SK-N-SH treated with all-trans-retinoic acid at 6 μM for 48 hours (cell line): ENCODE measurements at regions not wholly inside any gene's neighbourhood (a gene's known extent, or its start where the extent isn't known, plus 50 kb on each side); places are given as distances from the start of the nearest gene placed in this dataset.
"Not testable (repeated sequence)": the region's sequence is repeated elsewhere in the genome, so short reads cannot be mapped to it uniquely, and the experiment has no call there.

Experiments
- ATAC-seq: fragments of 200-7000 bp; cut with Tn5 transposase; 3 replicates; pipeline ENCODE4 v1.9.1; 2020; ENCODE audit warnings: mild to moderate bottlenecking, moderate library complexity
- ARNTL ChIP-seq: fragments of 450-650 bp; formaldehyde crosslinking; IDR thresholded peaks from 2 replicates; pipeline ENCODE4 v1.5.0; 2020; ENCODE audit warnings: low read depth, mild to moderate bottlenecking, moderate library complexity, borderline replicate concordance
- BACH2 ChIP-seq: fragments of 250-450 bp; sonication (Bioruptor Pico); IDR thresholded peaks from 2 replicates; pipeline ENCODE4 v1.9.0; 2021; ENCODE audit warnings: mild to moderate bottlenecking, borderline replicate concordance
- CSDC2 ChIP-seq: fragments of 250-450 bp; sonication (Bioruptor Pico); IDR thresholded peaks from 2 replicates; pipeline ENCODE4 v1.5.0; 2020; ENCODE audit warnings: mild to moderate bottlenecking, moderate library complexity
- ESRRG ChIP-seq: fragments of 250-450 bp; sonication (Bioruptor Pico); IDR thresholded peaks from 2 replicates; pipeline ENCODE4 v1.6.1; 2021; ENCODE audit warnings: mild to moderate bottlenecking
- GLIS3 ChIP-seq: fragments of 250-450 bp; sonication (Bioruptor Pico); IDR thresholded peaks from 2 replicates; pipeline ENCODE4 v1.5.0; 2020; ENCODE audit warnings: mild to moderate bottlenecking, moderate library complexity
- ISL1 ChIP-seq: fragments of 250-450 bp; sonication (Bioruptor Pico); IDR thresholded peaks from 2 replicates; pipeline ENCODE4 v2.1.2; 2022; ENCODE audit warnings: mild to moderate bottlenecking, moderate library complexity
- OSR1 ChIP-seq: fragments of 250-450 bp; sonication (Bioruptor Pico); IDR thresholded peaks from 2 replicates; pipeline ENCODE4 v1.8.0; 2022; ENCODE audit warnings: moderate library complexity, mild to moderate bottlenecking, inconsistent platforms
- PATZ1 ChIP-seq: fragments of 250-450 bp; sonication (Bioruptor Pico); IDR thresholded peaks from 2 replicates; pipeline ENCODE4 v1.8.0; 2020; ENCODE audit warnings: mild to moderate bottlenecking, moderate library complexity, borderline replicate concordance
- PPARA ChIP-seq: fragments of 250-450 bp; sonication (Bioruptor Pico); IDR thresholded peaks from 2 replicates; pipeline ENCODE4 v1.5.0; 2020; ENCODE audit warnings: mild to moderate bottlenecking, borderline replicate concordance
- RARB ChIP-seq: fragments of 250-450 bp; sonication (Bioruptor Pico); IDR thresholded peaks from 2 replicates; pipeline ENCODE4 v1.8.0; 2021; ENCODE audit warnings: mild to moderate bottlenecking, moderate library complexity
- SNAI2 ChIP-seq: fragments of 250-450 bp; sonication (Bioruptor Pico); IDR thresholded peaks from 2 replicates; pipeline ENCODE4 v1.5.0; 2020; ENCODE audit warnings: mild to moderate bottlenecking, moderate library complexity
- TCF4 ChIP-seq: fragments of 250-450 bp; sonication (Bioruptor Pico); IDR thresholded peaks from 2 replicates; pipeline ENCODE4 v1.8.0; 2021; ENCODE audit warnings: mild to moderate bottlenecking, moderate library complexity, borderline replicate concordance
- TOX ChIP-seq: fragments of 250-450 bp; sonication (Bioruptor Pico); IDR thresholded peaks from 2 replicates; pipeline ENCODE4 v1.8.0; 2021; ENCODE audit warnings: mild to moderate bottlenecking, moderate library complexity, borderline replicate concordance
- ZC3H10 ChIP-seq: fragments of 250-450 bp; sonication (Bioruptor Pico); IDR thresholded peaks from 2 replicates; pipeline ENCODE4 v1.5.1; 2021; ENCODE audit warnings: mild to moderate bottlenecking, moderate library complexity
- ZFP30 ChIP-seq: fragments of 450-650 bp; formaldehyde crosslinking; IDR thresholded peaks from 2 replicates; pipeline ENCODE4 v1.5.0; 2022; ENCODE audit warnings: mild to moderate bottlenecking, moderate library complexity
- ZNF70 ChIP-seq: fragments of 450-650 bp; formaldehyde crosslinking; IDR thresholded peaks from 2 replicates; pipeline ENCODE4 v1.5.0; 2020; ENCODE audit warnings: mild to moderate bottlenecking, moderate library complexity
- ZNF8 ChIP-seq: fragments of 450-650 bp; formaldehyde crosslinking; IDR thresholded peaks from 2 replicates; pipeline ENCODE4 v1.5.0; 2020; ENCODE audit warnings: mild to moderate bottlenecking, moderate library complexity
- TF ChIP-seq, protein P1 (sequence below): fragments of 250-450 bp; sonication (Bioruptor Pico); IDR thresholded peaks from 2 replicates; pipeline ENCODE4 v1.8.0; 2021; ENCODE audit warnings: low read depth, mild to moderate bottlenecking, moderate library complexity, borderline replicate concordance
- TF ChIP-seq, protein P2 (sequence below): fragments of 250-450 bp; sonication (Bioruptor Pico); IDR thresholded peaks from 2 replicates; pipeline ENCODE4 v1.5.0; 2020; ENCODE audit warnings: mild to moderate bottlenecking, moderate library complexity
- TF ChIP-seq, protein P3 (sequence below): fragments of 250-450 bp; sonication (Bioruptor Pico); IDR thresholded peaks from 2 replicates; pipeline ENCODE4 v1.5.1; 2020; ENCODE audit warnings: low read depth, mild to moderate bottlenecking, moderate library complexity
- TF ChIP-seq, protein P4 (sequence below): fragments of 250-450 bp; sonication (Bioruptor Pico); IDR thresholded peaks from 2 replicates; pipeline ENCODE4 v1.5.1; 2021; ENCODE audit warnings: mild to moderate bottlenecking, moderate library complexity

DNA sequence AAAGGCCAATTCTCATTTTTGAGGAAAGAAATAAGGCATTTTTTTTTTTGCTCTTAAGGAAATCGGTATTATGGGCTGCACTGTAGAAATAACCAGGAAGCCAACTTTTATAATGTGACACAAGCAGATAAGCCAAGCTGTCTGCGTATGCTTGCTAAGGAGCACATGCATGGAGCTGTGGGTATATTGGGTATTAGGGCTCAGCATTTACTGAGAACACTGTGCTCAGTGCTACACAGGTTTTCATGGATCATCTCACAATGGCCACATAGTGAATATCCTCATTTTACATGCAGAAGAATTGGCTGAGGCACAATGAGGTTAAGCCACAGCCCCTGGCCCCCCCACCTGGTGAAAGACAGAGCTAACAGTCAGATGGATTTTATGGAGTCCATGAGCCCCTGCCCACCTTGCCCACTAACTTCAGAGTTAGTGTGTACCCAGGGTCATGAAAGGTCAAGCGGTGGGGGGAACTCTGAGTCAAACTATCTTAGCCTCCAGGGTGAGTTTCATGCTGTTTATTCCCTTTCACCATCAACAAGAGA lies 204.8 kb downstream of the SPATA31A6 start:
- TF ChIP-seq RARB: no peak
- TF ChIP-seq TOX (CRISPR knock-in tag): no peak
- no peak for TF ChIP-seq TCF4 (CRISPR knock-in tag)
- no peak for TF ChIP-seq BACH2
- TF ChIP-seq, protein P1, sequence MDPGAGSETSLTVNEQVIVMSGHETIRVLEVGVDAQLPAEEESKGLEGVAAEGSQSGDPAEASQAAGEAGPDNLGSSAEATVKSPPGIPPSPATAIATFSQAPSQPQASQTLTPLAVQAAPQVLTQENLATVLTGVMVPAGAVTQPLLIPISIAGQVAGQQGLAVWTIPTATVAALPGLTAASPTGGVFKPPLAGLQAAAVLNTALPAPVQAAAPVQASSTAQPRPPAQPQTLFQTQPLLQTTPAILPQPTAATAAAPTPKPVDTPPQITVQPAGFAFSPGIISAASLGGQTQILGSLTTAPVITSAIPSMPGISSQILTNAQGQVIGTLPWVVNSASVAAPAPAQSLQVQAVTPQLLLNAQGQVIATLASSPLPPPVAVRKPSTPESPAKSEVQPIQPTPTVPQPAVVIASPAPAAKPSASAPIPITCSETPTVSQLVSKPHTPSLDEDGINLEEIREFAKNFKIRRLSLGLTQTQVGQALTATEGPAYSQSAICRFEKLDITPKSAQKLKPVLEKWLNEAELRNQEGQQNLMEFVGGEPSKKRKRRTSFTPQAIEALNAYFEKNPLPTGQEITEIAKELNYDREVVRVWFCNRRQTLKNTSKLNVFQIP: no peak
- TF ChIP-seq ZNF8 (CRISPR knock-in tag): no peak
- TF ChIP-seq, protein P2, sequence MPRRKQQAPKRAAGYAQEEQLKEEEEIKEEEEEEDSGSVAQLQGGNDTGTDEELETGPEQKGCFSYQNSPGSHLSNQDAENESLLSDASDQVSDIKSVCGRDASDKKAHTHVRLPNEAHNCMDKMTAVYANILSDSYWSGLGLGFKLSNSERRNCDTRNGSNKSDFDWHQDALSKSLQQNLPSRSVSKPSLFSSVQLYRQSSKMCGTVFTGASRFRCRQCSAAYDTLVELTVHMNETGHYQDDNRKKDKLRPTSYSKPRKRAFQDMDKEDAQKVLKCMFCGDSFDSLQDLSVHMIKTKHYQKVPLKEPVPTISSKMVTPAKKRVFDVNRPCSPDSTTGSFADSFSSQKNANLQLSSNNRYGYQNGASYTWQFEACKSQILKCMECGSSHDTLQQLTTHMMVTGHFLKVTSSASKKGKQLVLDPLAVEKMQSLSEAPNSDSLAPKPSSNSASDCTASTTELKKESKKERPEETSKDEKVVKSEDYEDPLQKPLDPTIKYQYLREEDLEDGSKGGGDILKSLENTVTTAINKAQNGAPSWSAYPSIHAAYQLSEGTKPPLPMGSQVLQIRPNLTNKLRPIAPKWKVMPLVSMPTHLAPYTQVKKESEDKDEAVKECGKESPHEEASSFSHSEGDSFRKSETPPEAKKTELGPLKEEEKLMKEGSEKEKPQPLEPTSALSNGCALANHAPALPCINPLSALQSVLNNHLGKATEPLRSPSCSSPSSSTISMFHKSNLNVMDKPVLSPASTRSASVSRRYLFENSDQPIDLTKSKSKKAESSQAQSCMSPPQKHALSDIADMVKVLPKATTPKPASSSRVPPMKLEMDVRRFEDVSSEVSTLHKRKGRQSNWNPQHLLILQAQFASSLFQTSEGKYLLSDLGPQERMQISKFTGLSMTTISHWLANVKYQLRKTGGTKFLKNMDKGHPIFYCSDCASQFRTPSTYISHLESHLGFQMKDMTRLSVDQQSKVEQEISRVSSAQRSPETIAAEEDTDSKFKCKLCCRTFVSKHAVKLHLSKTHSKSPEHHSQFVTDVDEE (CRISPR knock-in tag): no peak
- peak; percentile 24; the same call in 2 of the 3 replicates for ATAC-seq

GRCh38 chr9:42388846-42389245 lies 205.4 kb downstream of the SPATA31A6 start:
- ATAC-seq: 0 out of 3 replicates have a peak, but pooled peaks have one; percentile 22
- TF ChIP-seq ESRRG (no peak), CSDC2 (CRISPR knock-in tag) (no peak), SNAI2 (CRISPR knock-in tag) (no peak), ARNTL (CRISPR knock-in tag) (no peak), RARB (no peak), PPARA (CRISPR knock-in tag) (no peak), ZFP30 (CRISPR knock-in tag) (no peak), ZNF70 (CRISPR knock-in tag) (no peak), ZC3H10 (no peak), GLIS3 (no peak), ZNF8 (CRISPR knock-in tag) (no peak), ISL1 (CRISPR knock-in tag) (no peak), PATZ1 (no peak), OSR1 (CRISPR knock-in tag) (no peak)
- TF ChIP-seq, protein P1: no peak
- TF ChIP-seq, protein P2 (CRISPR knock-in tag): no peak
- TF ChIP-seq, protein P3, sequence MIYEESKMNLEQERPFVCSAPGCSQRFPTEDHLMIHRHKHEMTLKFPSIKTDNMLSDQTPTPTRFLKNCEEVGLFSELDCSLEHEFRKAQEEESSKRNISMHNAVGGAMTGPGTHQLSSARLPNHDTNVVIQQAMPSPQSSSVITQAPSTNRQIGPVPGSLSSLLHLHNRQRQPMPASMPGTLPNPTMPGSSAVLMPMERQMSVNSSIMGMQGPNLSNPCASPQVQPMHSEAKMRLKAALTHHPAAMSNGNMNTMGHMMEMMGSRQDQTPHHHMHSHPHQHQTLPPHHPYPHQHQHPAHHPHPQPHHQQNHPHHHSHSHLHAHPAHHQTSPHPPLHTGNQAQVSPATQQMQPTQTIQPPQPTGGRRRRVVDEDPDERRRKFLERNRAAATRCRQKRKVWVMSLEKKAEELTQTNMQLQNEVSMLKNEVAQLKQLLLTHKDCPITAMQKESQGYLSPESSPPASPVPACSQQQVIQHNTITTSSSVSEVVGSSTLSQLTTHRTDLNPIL (CRISPR knock-in tag): no peak
- TF ChIP-seq, protein P4, sequence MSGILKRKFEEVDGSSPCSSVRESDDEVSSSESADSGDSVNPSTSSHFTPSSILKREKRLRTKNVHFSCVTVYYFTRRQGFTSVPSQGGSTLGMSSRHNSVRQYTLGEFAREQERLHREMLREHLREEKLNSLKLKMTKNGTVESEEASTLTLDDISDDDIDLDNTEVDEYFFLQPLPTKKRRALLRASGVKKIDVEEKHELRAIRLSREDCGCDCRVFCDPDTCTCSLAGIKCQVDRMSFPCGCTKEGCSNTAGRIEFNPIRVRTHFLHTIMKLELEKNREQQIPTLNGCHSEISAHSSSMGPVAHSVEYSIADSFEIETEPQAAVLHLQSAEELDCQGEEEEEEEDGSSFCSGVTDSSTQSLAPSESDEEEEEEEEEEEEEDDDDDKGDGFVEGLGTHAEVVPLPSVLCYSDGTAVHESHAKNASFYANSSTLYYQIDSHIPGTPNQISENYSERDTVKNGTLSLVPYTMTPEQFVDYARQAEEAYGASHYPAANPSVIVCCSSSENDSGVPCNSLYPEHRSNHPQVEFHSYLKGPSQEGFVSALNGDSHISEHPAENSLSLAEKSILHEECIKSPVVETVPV (CRISPR knock-in tag): no peak

- not testable (repeated sequence) for ATAC-seq
Observed at GRCh38 chr9:42392773-42393455, 209.5 kb downstream of the SPATA31A6 start.
